SK-N-SH (cell line): ENCODE measurements at regions not wholly inside any gene's neighbourhood (a gene's known extent, or its start where the extent isn't known, plus 50 kb on each side); places are given as distances from the start of the nearest gene placed in this dataset.

Experiments
- CTCF ChIA-PET: fragments of 300-600, 350-600 bp; formaldehyde crosslinking; extraction: SDS; loops from one replicate; lab custom pipeline; 2021; lab: Yijun Ruan, JAX
- POLR2A ChIA-PET: fragments of 350-600 bp; sonication (Branson Sonifier 250); formaldehyde crosslinking; extraction: SDS; loops from one replicate; lab custom pipeline; 2020; ENCODE audit warnings: antibody characterized with exemption, inconsistent platforms; lab: Yijun Ruan, JAX
- DNase-seq: peaks from one replicate; pipeline ENCODE4 v3.0.0; 2012
- H2AFZ ChIP-seq: fragments of 200-600 bp; sonication (generic); 2 replicates; pipeline ENCODE4 v1.8.1; 2016; ENCODE audit warnings: antibody characterized with exemption, mild to moderate bottlenecking, low read depth
- H3F3A ChIP-seq: fragments of 200-600 bp; sonication (generic); replicated peaks from 2 replicates; pipeline ENCODE3; 2016; ENCODE audit warnings: antibody characterized with exemption, mild to moderate bottlenecking; ENCODE audit not compliant: insufficient read depth
- H3K27ac ChIP-seq, 2 experiments: fragments of 200-500 bp in 1 of 2; fragments of 200-600 bp in 1 of 2; sonication (Bioruptor generic) in 1 of 2; sonication (generic), shearing (Covaris generic) in 1 of 2; 2 replicates each; pipeline versions ENCODE4 v1.5.1 to v1.6.1; 2014 to 2016; ENCODE audit warnings: low read depth in 2 of 2, inconsistent platforms in 1 of 2, low read length in 1 of 2, mild to moderate bottlenecking in 1 of 2, mixed read lengths in 1 of 2
- H3K27me3 ChIP-seq: fragments of 200-600 bp; sonication (generic), shearing (Covaris generic); 2 replicates; pipeline ENCODE4 v1.6.1; 2016; ENCODE audit warnings: mixed run types; ENCODE audit not compliant: insufficient read depth
- H3K36me3 ChIP-seq, 2 experiments: fragments of 200-500 bp in 1 of 2; fragments of 200-600 bp in 1 of 2; sonication (Bioruptor generic) in 1 of 2; sonication (generic) in 1 of 2; replicated peaks in 1 of 2; 2 replicates each; pipeline versions ENCODE3 to v1.5.1; 2014 to 2016; ENCODE audit warnings: low read length in 1 of 2, mild to moderate bottlenecking in 1 of 2; ENCODE audit not compliant: insufficient read depth in 2 of 2, control insufficient read depth in 1 of 2
- H3K4me1 ChIP-seq, 2 experiments: fragments of 200-500 bp in 1 of 2; fragments of 200-600 bp in 1 of 2; sonication (Bioruptor generic) in 1 of 2; sonication (generic), shearing (Covaris generic) in 1 of 2; 2 replicates each; pipeline versions ENCODE4 v1.5.1 to v1.6.1; 2014 to 2016; ENCODE audit warnings: low read depth in 1 of 2, low read length in 1 of 2, mixed run types in 1 of 2; ENCODE audit not compliant: insufficient read depth in 2 of 2, control insufficient read depth in 1 of 2
- H3K4me2 ChIP-seq: fragments of 200-600 bp; sonication (generic), shearing (Covaris generic); 2 replicates; pipeline ENCODE4 v1.6.1; 2017; ENCODE audit warnings: mixed run types
- H3K4me3 ChIP-seq, 2 experiments: fragments of 200-500 bp in 1 of 2; fragments of 200-600 bp in 1 of 2; sonication (Bioruptor generic) in 1 of 2; sonication (generic), shearing (Covaris generic) in 1 of 2; 2 replicates each; pipeline versions ENCODE4 v1.5.1 to v1.8.1; 2014 to 2016; ENCODE audit warnings: low read depth in 2 of 2, inconsistent platforms in 1 of 2, low read length in 1 of 2, mild to moderate bottlenecking in 1 of 2, mixed read lengths in 1 of 2, moderate library complexity in 1 of 2
- H3K79me2 ChIP-seq: fragments of 200-600 bp; sonication (generic); 2 replicates; pipeline ENCODE4 v1.8.1; 2017; ENCODE audit warnings: mild to moderate bottlenecking; ENCODE audit not compliant: insufficient read depth
- H3K9ac ChIP-seq: fragments of 200-600 bp; sonication (generic); 2 replicates; pipeline ENCODE4 v1.6.1; 2017; ENCODE audit warnings: mixed run types
- H3K9me2 ChIP-seq: fragments of 200-600 bp; sonication (generic); 2 replicates; pipeline ENCODE4 v1.6.1; 2017; ENCODE audit warnings: mixed run types
- H3K9me3 ChIP-seq: fragments of 200-600 bp; sonication (generic); 2 replicates; pipeline ENCODE4 v1.6.1; 2017; ENCODE audit warnings: mixed run types, mild to moderate bottlenecking, moderate library complexity
- H4K20me1 ChIP-seq: fragments of 200-600 bp; sonication (generic); 2 replicates; pipeline ENCODE4 v1.6.1; 2017; ENCODE audit warnings: mild to moderate bottlenecking, mixed run types; ENCODE audit not compliant: insufficient read depth
- CHD2 ChIP-seq: fragments of 150-350 bp; IDR thresholded peaks from 2 replicates; pipeline ENCODE4 v1.6.1; 2018; ENCODE audit warnings: low read length; ENCODE audit not compliant: partially characterized antibody
- EZH2phosphoT487 ChIP-seq: fragments of 200-600 bp; sonication (generic); IDR thresholded peaks from 2 replicates; pipeline ENCODE4 v1.6.1; 2017; ENCODE audit warnings: low read depth, mixed run types, mild to moderate bottlenecking, antibody characterized with exemption, moderate library complexity, borderline replicate concordance
- GABPA ChIP-seq: IDR thresholded peaks from 2 replicates; pipeline ENCODE4 v1.4.0; 2012; ENCODE audit warnings: low read depth, mild to moderate bottlenecking
- IRF3 ChIP-seq: fragments of 150-350 bp; IDR thresholded peaks from 2 replicates; pipeline ENCODE4 v1.6.1; 2016; ENCODE audit warnings: mild to moderate bottlenecking, low read depth, low read length
- MEF2A ChIP-seq: IDR thresholded peaks from 2 replicates; pipeline ENCODE4 v1.4.0; 2012; ENCODE audit warnings: low read depth, borderline replicate concordance
- NRF1 ChIP-seq: IDR thresholded peaks from 2 replicates; pipeline ENCODE4 v1.6.1; 2012; ENCODE audit warnings: low read depth, mild to moderate bottlenecking, low read length
- RFX5 ChIP-seq: IDR thresholded peaks from 2 replicates; pipeline ENCODE4 v1.6.1; 2012; ENCODE audit warnings: mild to moderate bottlenecking, improper control_type of control experiment, low read length
- RXRA ChIP-seq: IDR thresholded peaks from 2 replicates; pipeline ENCODE4 v1.4.0; 2012; ENCODE audit warnings: low read depth, mild to moderate bottlenecking, borderline replicate concordance
- SMC3 ChIP-seq: IDR thresholded peaks from 2 replicates; pipeline ENCODE4 v1.6.1; 2012; ENCODE audit warnings: low read depth, low read length, improper control_type of control experiment
- TAF1 ChIP-seq: IDR thresholded peaks from 2 replicates; pipeline ENCODE4 v1.6.1; 2012; ENCODE audit warnings: low read depth, mild to moderate bottlenecking, low read length, moderate library complexity, borderline replicate concordance
- TCF12 ChIP-seq: IDR thresholded peaks from 2 replicates; pipeline ENCODE4 v1.4.0; 2012
- USF1 ChIP-seq: IDR thresholded peaks from 2 replicates; pipeline ENCODE4 v1.4.0; 2012; ENCODE audit warnings: low read depth, borderline replicate concordance
- USF2 ChIP-seq: fragments of 150-350 bp; IDR thresholded peaks from 2 replicates; pipeline ENCODE4 v1.6.1; 2017; ENCODE audit warnings: antibody characterized with exemption, low read length, low read depth, borderline replicate concordance
- YY1 ChIP-seq: IDR thresholded peaks from 2 replicates; pipeline ENCODE4 v1.4.0; 2012; ENCODE audit warnings: low read depth, mild to moderate bottlenecking
- WGBS: methylation state at CpG from one replicate; pipeline ENCODE4 v1.1.6; 2017; ENCODE audit warnings: low lambda C conversion rate; 5-methylcytosine and 5-hydroxymethylcytosine counted together
- TF ChIP-seq, protein P1 (sequence below): IDR thresholded peaks from 2 replicates; pipeline ENCODE4; 2012

DNA sequence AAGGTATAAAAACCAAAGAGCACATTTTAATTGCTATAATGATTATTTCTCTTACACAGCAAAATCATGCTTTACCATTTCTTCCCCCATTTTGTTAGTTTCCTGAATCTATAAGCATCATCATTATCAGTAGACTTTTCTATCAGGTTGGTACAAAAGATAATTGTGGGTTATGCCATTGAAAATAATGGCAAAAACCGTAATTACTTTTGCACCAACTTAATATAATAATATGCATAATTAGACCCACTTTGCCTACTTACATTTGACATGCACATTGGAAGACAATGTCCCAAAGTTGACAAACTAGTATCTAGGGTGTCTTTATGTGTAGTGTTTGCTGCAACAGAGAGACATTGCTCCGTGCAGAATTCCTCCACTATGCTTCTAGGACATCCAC, 594.2 kb downstream of the LMO4 start:
- no peaks in the 10 kb centered on the region for H3K9me2 ChIP-seq
- H3K9ac ChIP-seq: no peak overlapping the region
- no peaks in the 10 kb centered on the region for H3K79me2 ChIP-seq
- no peaks in the 10 kb centered on the region for H3K9me3 ChIP-seq
- no peaks in the 10 kb centered on the region for H3F3A ChIP-seq
- H2AFZ ChIP-seq: no peak overlapping the region
- no peak for TF ChIP-seq YY1
- TF ChIP-seq, protein P1, sequence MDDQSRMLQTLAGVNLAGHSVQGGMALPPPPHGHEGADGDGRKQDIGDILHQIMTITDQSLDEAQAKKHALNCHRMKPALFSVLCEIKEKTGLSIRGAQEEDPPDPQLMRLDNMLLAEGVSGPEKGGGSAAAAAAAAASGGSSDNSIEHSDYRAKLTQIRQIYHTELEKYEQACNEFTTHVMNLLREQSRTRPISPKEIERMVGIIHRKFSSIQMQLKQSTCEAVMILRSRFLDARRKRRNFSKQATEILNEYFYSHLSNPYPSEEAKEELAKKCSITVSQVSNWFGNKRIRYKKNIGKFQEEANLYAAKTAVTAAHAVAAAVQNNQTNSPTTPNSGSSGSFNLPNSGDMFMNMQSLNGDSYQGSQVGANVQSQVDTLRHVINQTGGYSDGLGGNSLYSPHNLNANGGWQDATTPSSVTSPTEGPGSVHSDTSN: no peak
- TF ChIP-seq USF1: no peak
- TF ChIP-seq EZH2phosphoT487: no peak
- no peak for TF ChIP-seq GABPA
- TF ChIP-seq MEF2A: no peak
- no peak for TF ChIP-seq TAF1
- no peak for TF ChIP-seq IRF3
- TF ChIP-seq USF2: no peak
- no peak for TF ChIP-seq RXRA
- no peak for TF ChIP-seq TCF12
- TF ChIP-seq SMC3: no peak
- no peak for TF ChIP-seq CHD2
- TF ChIP-seq NRF1: no peak
- TF ChIP-seq RFX5: no peak
- no peaks in the 10 kb centered on the region; a peak in 2 of 4 replicates for H3K4me1 ChIP-seq
- ChIA-PET POLR2A (no interaction called here), CTCF (no interaction called here)
- H4K20me1 ChIP-seq: no peaks in the 10 kb centered on the region
- no peaks in the 10 kb centered on the region for H3K36me3 ChIP-seq
- whole genome bisulfite sequencing: 18% methylated on average over 1 of the region's 2 CpGs
- DNase-seq: no peak
- H3K27ac ChIP-seq: no peak overlapping the region
- no peak overlapping the region for H3K4me2 ChIP-seq
- H3K27me3 ChIP-seq: no peaks in the 10 kb centered on the region
- H3K4me3 ChIP-seq: no peak overlapping the region
